T-helper 1 cell treated with Interleukin-12 subunit alpha and Interleukin-12 subunit beta and Interleukin-4 antibody, amounts not matched to agents 30 ng/mL and 1 ng/mL, for 36 hours (primary cell): ENCODE measurements at regions not wholly inside any gene's neighbourhood (a gene's known extent, or its start where the extent isn't known, plus 50 kb on each side); places are given as distances from the start of the nearest gene placed in this dataset.

Experiments
- intact Hi-C: fragments of 100-400 bp; cut with micrococcal nuclease; formaldehyde crosslinking; loops from one replicate; pipeline ENCODE4 v1.15.1; 2024

DNA sequence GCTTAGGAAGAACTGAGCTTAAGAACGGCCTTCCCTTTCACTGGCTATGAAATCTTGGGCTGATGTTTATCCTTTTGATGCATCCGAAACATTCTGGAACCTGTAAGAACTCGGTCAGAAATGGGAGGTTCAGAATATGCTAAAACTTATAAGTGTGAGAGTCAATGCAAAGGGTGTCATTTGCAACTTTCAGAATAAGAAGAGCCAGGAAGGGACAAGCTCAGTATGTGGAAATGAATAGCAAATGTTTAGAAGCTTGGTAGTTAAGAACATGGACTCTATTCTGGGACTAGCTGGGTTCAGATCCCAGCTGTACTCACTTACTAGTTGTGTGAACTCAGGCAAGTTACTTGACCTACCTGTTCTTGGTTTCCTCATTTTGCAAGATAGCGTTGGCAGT, 234.1 kb downstream of the OMA1 start:
- intact Hi-C loops, result no loop called here

DNA sequence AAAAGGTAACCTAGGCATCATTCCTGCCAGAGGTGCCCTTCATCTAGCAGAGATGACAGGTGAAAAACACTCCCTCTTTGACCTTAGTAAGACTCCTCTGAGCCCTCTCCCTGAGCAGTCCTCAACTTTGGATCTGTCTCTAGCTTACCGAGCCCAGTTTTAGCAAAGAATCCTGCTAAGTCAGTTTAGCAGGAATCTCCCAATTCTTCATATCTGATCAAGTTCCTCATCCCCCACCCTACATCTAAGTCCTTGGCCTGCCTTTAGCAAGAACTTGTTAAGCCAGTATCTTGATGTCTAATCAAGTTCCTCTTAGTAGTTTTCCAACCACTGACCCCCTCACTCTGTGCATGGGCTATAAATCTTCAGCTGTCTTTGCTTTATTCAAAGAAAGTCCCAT, 235.6 kb downstream of the OMA1 start:
- intact Hi-C loops, result no loop called here

DNA sequence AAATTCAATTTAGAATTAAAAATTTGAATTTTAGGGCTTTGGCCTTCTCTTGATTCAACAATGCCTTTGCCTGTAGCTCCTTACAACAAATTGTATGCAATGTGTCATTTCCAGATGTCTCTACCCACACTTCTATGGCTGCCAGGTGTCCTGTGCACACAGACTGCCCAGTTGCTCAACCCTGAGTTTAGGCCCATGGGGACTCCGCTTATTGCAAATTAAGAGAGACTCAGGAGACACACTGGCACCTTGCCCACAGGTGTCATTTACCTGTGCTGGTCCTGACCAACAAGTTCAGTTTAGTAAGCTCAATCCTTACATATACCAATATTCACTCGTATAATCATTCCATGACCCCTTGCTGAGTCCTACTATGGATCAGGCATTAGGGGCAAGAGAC, 236.1 kb downstream of the OMA1 start:
- intact Hi-C loops, result no loop called here

DNA sequence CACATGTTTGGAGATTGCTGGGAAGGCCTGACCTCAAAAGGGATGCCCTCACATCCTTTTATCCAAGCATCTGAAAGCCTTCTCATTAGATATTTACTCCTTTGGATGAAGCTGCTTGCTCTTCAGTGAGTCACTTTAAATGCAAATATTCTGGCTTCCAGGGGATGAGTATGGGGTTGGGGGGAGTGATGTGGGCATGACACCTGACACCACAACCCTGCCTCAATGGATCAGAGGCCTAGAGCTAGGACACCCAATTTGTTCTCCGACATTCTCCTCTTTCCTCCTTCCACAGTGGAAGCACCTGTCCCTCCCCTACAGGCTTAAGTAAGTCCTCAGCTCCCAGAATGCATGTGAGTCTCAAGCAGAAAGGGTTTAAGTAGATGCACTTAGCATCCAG, 238.3 kb downstream of the OMA1 start:
- intact Hi-C loops, result no loop called here

DNA sequence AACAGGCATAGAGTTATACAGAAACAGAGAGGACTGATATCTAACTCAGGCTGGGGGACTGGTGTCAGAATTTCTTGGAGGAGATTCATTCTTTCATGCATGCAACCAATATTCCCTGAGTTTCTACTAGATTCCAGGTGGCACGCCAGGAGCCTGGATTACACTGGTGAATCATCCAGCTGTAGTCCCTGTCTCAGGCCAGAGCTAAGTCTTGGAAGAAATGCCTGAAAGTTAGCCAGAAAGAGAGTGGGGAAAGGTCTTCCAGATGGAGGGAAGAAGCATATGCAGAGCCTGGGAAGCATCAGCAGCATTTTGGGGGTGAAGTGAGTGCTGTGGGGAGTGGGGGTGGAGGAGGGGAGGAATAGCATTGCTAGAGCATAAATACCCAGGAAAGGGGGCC, 239.1 kb downstream of the OMA1 start:
- intact Hi-C loops, result no loop called here

DNA sequence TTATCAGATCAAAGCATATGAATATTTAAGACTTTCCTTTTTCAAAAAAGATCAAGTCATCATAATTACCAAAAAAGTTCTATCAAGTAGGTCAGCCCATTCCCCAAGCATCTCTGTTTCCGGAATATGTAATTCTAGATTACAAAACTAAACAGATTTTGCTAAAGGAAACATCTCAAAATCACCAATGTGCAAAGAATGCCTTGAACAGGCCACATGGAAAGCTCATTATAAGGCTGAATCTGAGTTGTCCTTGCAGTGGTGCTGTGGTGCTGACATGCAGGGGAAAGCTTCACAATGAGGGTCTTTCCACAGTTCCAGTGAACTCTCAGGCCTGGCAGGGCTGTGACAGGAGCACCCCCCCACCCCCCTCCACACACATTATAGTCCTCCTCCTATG, 240.9 kb downstream of the OMA1 start:
- intact Hi-C loops, result no loop called here

DNA sequence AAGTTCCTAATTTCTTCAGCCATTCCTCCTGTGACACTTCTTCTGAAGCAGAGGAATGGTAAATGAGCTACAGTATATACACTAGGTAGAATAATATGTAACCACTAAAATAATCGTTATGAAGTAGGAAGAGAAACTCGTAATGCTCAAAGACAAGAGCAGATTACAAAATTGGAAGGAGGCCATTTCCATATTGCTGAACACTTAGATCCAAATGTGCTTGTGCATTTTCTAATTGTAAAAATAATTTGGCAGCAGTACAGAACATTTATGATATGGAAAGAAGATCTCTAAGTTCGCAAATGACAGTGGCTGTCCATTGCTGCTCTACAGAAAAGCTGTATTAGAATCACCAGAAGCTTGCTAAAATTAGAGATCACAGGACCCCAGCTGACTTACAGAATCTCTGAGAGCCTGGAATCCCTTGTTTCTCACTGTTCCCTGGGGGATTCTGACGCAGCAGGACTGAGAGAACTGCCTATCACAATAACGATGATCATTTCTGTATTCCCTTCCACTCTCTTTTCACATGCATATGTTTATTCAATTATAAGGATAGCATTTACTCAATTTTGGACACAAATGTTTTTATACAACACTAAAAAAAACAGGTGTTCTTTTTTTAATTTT, 242.1 kb downstream of the OMA1 start:
- intact Hi-C loops, result no loop called here

DNA sequence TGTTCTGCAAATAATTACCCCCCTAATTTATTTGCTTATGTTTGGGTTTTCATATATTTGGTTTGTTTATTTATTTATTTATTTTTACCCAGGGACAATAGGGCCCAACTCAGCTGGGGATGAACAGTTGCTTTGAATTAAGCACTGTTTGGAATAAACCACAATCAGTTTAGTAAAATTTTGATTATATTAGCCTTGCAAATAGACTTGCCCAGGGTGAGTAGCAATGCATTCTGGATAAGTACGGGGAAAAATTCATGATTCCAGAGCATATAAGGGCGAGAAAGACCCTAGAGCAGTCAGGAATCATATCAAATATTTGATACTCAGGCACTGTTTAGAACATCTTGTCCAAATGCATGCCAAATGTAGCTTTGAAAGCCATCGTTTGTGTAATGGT, 242.7 kb downstream of the OMA1 start:
- intact Hi-C loops, result no loop called here

DNA sequence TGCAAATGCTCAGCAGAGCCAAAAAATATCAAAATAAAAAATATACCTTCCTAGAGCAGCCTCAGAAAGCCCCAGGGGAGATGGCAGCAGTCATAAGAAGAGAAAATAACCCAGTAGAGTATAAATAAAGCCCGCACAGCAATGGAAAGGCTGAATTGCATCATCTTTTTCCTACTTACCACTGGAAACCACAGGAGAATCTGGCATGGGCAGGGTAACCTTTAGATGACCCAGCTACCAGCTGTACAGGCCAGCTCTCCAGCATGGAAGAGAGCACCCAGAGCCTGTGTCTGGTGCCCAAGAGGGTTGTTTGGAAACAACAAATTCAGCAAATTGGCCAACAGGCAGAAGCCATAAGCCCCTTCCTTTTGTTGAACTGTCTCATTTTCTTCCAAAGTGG, 253.1 kb downstream of the OMA1 start:
- intact Hi-C loops, result no loop called here

DNA sequence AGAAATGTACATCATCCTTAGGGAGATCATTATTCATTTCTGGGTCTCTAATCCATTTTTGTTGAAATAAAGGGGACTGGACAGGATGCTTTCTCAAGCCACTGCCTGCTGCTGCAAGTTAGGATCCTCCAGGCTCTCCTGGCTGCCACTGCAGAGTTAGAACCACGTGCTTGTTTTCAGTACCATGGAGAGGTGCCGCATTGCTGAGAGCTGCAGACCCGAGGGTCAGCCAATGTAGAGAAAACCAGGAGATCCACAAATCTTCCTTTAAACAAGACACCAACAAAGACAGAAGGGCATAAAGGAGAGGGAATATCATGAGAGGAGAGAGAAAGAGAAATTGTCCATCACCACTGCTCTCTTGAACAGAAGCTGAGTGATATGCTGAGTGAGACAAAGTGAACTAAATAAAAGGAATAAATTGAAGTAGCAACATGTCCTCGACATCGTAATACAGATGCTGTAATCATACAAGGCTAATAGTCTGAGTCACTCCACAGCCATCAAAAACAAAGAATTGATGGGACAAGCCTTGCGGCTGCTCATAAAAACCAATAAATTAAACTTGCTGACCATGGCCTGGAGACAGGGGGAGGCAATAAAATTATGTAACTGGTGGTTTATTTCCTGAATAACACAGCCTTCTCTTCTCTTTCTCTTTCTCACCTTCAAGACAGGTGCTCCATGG, 255.7 kb downstream of the OMA1 start:
- intact Hi-C loops, result no loop called here

DNA sequence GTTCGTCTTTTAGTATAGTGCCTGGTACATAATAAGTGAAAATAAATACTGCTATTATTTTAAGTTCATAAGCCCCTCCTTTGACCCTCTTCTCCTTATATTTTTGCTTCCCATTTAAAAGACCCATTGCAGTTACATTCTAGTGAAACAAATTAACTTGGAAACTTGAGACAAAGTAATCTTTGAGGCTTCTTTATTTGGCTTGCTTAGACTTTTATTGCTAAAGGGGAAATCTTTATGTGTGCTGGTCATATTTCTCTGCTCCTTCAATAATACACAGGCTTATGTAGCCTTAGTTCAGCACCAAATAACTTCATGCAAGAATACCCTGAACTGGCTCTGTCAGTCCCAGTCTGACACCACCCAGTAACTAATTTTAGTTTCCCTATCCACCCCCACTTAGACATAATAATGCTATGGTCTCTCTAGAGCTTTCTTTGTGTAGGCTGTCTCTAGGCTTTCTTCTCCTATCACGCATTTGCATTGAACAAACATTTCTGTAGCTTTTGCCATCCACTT, 257.8 kb downstream of the OMA1 start:
- intact Hi-C loops, result no loop called here

DNA sequence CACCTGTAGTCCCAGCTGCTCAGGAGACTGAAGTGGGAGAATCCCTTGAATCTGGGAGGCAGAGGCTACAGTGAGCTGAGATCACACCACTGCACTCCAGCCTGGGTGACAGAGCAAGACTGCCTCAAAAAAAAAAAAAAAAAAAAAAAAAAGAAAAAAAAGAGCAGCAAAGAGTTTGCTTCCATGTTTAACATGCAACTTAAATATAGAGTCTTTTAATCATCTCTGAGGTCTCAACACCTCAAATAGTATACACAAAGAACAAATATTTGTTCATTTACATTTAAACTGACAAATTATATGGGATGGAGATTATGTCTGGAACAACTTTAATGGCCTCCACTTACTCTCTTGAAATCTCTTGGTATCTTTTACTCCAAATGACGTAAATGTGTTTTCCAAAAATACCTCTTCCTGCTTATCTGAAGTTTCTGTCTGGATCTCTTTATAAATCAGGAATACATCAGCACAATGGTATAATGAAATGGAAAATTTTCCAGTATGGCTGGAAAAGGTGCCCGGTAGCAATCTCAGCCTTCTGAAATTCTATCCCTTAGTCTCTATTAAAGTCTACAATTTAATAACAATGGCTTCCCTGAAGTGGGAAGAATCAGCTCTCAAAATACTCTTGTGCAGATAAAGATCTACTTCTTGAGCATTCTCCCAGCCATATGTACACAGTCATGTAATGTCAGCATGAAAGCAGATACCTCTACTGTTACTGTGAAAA, 258.5 kb downstream of the OMA1 start:
- intact Hi-C loops, result no loop called here

DNA sequence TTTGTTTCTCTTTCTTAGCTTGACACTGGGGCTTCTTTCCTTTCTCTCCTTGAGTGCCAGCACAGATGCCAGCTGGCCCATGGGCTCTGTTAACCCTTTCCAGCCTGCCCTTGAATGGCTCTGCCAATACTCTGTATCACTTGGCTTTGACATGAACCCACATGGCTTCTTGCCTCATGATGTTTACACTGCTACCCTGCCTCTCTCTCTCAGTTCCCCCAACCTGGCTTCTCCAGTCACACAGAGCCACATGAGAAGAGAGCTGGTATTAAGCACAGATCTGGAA, 262.4 kb downstream of the OMA1 start:
- intact Hi-C loops, result no loop called here

DNA sequence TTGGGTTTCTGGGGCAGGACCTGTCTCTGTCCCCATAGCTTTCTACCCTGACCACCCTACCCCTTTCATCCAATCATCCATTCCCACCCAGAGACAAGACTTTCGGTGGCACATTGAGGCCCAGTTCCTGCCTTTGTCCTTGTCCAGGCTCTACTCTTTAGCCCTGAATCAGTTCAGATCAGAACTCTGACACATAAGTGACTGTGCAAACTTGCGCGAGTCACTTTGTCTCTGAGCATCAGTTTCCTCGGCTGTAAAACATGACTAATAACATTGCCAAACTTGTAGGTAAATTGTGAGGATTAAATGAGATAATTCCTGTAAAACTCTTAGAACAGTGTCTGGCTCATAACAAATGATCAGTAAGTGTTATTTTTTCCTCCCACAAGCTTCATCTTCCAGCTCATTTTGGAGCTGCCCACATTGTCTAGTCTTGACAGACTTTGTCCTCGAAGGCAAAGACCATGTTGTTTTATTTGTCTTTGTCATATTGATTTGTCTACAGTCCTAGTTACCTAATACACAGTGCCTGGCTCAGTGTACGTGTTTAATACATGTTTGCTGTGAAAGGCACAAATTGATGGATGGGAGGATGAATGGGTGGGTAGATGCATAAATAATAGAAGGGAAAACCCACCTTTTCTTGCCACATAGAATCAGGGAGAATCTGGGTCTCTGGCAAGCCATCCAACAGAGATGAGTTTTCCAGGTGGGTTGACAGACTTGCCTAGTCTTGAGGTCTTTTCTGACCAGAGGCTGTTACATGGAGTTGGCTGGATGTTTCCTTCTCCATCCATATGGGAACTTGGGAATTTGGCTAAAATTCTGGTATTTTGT, 262.9 kb downstream of the OMA1 start:
- intact Hi-C loops, result no loop called here

DNA sequence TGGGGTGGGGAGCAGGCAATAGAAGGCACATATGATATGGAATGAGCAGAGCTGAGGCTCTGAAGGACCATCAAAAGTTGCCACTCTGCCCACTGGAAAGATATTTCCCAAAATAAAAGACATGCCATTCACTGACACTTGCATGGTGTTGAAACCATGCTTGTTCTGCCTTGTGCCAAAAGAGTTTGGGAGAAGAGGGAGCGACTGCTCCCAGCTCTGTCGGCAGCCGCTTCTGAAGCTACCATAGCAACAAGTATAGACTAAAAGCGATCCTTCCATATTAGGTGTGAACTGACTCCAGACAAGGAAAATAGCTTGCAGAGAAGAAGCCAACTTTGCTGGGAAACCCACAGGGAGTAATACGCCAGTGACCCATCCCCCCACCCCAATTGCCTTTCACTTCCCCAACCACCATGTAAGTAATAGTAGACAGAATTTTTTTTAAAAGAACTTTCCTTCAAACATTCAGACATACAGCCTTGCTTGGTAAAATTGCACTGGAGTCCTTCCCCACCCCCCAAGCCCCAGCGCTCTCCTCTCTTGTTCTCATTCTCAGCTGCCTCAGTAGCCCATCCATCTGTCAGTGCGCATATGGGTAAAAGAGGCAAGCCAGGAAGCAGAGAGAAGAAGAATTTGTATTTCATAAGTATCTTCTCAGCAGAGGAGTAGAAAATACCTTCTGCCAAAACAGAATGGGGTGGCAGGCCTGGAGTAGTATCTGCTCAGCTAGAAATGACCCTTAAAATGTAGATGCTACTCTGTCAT, 263.7 kb downstream of the OMA1 start:
- intact Hi-C loops, result no loop called here

DNA sequence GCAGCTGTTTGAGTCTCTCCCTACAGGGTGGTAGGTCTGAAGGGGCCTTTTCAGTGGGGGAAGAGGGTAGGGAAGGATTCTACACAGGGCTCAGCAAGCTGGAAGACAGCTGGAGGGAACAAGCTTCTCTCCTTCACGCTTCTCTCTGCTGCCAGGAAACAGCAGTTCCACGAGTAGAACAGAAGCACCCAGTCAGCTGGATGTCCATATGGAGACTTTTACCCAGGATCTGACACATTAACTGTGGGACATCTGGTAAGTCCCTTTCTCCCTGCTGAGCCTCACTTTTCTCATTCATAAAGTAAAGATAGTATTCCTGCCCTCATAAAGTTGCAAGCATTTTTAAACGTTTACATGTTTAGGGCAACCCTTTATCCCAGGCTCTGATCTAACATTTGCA, 280.3 kb downstream of the OMA1 start:
- intact Hi-C loops, result no loop called here

DNA sequence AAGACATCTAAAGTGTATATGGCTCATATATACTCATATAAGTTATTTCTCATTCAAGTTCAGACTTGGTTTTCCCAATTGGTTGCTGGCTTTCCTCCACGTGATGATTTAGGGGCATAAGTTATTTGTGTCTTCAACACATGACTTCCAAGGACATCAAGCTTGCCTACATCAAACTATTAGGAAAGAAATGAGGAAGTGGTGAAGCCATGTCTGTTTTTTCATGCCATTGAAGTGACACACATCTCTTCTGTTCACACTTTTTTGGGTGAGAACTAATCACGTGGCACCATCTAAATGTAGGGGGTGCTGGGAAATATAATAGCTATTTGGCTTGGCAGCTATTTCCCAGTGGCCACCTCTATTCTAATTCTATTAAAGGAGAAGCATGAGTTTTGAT, 282.1 kb downstream of the OMA1 start:
- intact Hi-C loops, result no loop called here

DNA sequence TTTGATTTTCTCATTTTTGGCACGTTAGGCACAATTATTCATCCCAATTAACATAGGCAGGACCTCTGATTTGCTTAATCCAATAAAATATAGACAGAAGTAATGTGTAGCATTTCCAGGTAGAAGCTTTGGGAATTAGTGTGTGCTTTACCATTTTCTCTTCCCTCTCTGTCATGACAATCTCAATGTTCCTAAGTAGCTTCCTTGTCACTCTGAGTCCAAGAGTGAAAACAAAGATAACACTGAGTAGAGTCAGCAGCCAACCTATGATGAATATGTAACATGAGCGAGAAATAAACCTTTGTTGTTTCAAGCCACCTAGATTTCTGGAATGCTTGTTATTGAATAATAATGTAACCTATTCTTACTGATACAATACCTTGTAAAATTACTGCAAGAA, 283.8 kb downstream of the OMA1 start:
- intact Hi-C loops, result no loop called here

DNA sequence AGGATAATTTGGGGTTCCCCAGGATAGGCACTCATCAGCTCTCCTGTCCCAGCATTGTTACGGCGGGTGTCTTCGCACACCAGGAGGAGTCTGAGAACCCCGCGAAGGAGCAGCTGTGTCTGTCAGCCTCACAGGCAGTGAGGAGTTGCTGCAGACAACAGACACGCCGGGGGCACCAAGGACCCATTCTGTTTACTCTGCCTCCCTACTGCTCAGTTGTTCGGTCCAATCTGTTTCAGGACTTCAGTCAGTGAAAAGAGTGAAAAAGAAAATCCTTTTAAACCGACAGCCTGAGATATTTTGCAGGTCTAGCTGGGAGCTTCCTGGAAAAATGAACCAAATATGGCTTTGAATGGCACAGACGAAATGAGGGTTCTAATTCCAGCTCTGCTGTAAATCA, 288.4 kb downstream of the OMA1 start:
- intact Hi-C loops, result no loop called here

DNA sequence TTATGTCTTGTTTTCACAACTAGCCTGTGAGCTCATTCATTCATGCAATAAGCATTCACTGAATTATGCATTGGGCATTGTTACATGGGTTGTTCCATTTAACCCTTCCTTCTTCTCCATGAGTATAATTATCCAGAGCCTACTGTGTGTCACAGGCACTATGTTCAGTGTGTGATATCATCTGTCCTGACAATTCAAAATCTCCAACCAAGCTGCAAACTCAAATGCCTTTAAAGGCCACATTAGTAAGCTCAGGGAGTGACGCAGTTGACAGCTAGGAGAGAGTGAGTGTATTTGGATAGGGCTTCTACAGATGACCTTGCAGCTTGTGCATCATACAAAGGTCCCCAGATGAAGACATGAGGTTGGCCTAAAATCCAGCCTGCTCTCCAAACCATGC, 289.5 kb downstream of the OMA1 start:
- intact Hi-C loops, result no loop called here

DNA sequence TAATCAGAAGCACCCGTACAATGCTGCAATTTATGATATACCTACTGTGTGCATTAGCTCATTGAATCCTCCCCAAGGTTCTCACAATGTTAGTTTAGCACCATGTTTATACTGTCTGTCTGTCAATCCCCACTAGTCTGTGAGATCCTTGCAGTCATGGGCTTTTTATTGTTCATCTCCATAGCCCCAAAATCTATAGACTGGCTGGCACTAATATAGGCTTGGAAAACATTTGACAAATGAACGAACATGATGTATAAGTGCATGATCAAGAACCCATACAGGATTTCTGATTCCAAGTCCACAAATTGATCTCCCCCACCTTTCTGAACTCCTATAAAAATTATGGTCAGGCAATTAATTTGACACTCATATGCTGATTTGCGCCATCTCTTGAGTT, 290.0 kb downstream of the OMA1 start:
- intact Hi-C loops, result no loop called here
